T-helper 2 cell treated with Interferon-gamma antibody and Interleukin-4, amounts not matched to agents 5 μg/mL and 100 μg/mL, for 36 hours (primary cell): ENCODE measurements at regions not wholly inside any gene's neighbourhood (a gene's known extent, or its start where the extent isn't known, plus 50 kb on each side); places are given as distances from the start of the nearest gene placed in this dataset.

Experiments
- DNase-seq: peaks from one replicate; pipeline ENCODE4 v3.0.0; 2021; ENCODE audit warnings: low spot score
- H3K27ac Mint-ChIP-seq: one replicate; pipeline ENCODE4 v1.8.0; 2021; ENCODE audit warnings: mild to moderate bottlenecking, mixed read lengths
- H3K27me3 Mint-ChIP-seq: one replicate; pipeline ENCODE4 v1.8.0; 2021; ENCODE audit warnings: low read depth, mixed read lengths
- H3K36me3 Mint-ChIP-seq: one replicate; pipeline ENCODE4 v1.8.0; 2021; ENCODE audit warnings: low read depth, mixed read lengths
- H3K4me1 Mint-ChIP-seq: one replicate; pipeline ENCODE4 v1.8.0; 2021; ENCODE audit warnings: low read depth, mixed read lengths
- H3K4me3 Mint-ChIP-seq: one replicate; pipeline ENCODE4 v1.8.0; 2022; ENCODE audit warnings: mild to moderate bottlenecking, moderate library complexity, mixed read lengths
- H3K9me3 Mint-ChIP-seq: one replicate; pipeline ENCODE4 v1.8.0; 2021; ENCODE audit warnings: mixed read lengths

DNA sequence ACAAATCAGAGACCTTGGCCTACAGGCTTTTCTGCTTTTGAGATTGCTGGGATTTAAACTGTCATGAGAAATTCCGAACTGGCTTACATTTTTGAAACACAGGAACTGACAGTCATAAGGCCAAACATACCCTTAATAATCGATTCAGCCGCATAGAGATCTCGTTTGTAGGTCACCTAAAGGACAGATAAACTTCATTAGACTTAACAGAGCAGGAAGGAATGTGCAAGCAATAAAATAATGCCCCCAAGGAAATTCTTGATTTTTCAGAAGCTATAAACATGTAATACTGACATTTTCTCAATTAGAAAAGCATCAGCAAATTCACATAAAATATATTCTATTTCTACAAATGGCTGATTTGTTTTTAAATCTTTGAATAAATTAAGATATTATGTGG lies 120.0 kb downstream of the CRPPA start:
- no peaks in the 10 kb centered on the region for H3K36me3 Mint-ChIP-seq
- H3K27me3 Mint-ChIP-seq = no peaks in the 10 kb centered on the region
- no peaks in the 10 kb centered on the region for H3K9me3 Mint-ChIP-seq
- H3K4me3 Mint-ChIP-seq = no peak overlapping the region
- H3K27ac Mint-ChIP-seq = no peak overlapping the region
- H3K4me1 Mint-ChIP-seq = no peaks in the 10 kb centered on the region
- no peak for DNase-seq

DNA sequence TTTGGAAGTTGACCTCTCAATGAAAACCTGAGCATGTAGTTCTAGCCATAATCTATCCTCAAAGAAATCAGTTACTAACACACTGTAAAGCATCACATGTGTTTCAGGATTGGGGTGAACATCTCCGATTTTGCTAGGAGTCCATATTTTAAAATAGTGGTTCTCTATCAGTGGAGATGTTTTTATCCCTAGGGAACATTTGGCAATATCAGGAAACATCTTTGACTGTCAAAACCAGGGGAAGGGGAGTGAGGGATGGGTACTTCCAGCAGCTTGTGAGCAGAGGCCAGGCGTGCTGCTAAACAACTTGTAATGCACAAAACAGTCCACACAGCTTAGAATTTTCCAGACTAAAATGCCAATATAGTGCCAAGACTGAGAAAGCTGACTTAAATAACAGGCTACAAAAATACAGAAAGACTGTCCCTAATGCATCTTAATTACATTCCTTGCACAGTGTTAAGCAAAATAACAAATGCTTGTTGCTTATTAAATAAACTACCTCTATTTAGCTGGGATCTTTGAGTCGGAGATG lies 120.9 kb downstream of the CRPPA start:
- H3K9me3 Mint-ChIP-seq = no peaks in the 10 kb centered on the region
- H3K27ac Mint-ChIP-seq = no peak overlapping the region
- no peaks in the 10 kb centered on the region for H3K36me3 Mint-ChIP-seq
- H3K4me1 Mint-ChIP-seq = no peaks in the 10 kb centered on the region
- DNase-seq = no peak
- H3K4me3 Mint-ChIP-seq = no peak overlapping the region
- no peaks in the 10 kb centered on the region for H3K27me3 Mint-ChIP-seq

DNA sequence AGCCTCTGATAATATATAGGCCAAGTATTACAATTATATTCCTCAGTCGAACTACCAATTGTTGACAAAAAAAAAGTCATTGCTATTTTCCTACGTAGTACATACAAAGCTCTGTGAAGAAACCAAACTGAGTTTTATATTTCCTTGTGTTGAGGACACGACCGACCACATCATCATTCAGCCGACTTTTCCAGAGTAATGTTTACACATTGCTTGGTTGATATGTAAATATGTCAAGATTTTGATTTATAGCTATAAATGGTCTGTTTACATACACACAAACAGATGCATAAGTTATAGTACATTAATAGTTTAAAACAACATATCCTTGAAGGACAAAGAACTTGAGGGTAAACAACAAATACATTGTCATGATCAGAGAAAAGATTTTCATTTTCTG lies 121.5 kb downstream of the CRPPA start:
- Mint-ChIP-seq H3K4me1 (no peaks in the 10 kb centered on the region), H3K9me3 (no peaks in the 10 kb centered on the region), H3K27ac (no peak overlapping the region), H3K36me3 (no peaks in the 10 kb centered on the region), H3K27me3 (no peaks in the 10 kb centered on the region), H3K4me3 (no peak overlapping the region)
- DNase-seq = no peak

DNA sequence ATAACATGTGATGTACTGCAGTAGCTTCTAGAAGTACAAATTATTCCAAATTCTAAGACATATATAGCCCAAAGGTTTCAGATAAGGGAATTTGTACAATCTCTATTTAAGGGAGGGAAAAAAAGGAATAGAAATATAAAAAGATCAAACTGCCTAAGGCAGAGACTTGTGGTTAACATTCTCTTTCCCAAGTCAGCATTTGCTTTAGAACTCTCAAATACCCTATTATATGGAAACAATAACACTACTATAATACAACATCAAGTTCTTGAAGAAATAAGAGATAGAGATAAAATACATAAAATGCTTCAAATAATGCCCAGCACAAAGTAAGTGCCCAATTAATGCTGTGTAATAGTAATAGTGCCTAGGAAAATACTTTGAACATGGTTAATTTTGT lies 123.1 kb downstream of the CRPPA start:
- H3K27me3 Mint-ChIP-seq = no peaks in the 10 kb centered on the region

DNA sequence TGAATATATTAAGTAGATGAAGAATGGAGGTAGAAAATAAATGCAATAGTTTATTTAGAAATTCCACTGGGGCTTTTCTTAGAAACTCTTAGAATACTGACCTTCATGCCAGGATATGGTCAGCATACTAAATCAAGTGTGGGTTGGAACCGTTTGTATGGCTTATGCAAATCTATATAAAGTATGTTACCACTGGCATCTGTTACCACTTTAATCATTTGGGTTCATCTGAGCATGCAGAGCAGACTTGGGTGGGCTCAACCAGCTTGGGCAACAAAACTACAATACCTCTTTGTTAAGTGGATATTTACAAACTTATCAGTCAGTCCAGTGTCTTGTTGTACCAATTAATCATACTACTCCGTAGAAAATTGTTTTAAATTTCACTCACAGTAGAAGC lies 125.8 kb downstream of the CRPPA start:
- no peak overlapping the region for H3K27ac Mint-ChIP-seq
- no peaks in the 10 kb centered on the region for H3K27me3 Mint-ChIP-seq
- no peak overlapping the region for H3K4me3 Mint-ChIP-seq
- no peaks in the 10 kb centered on the region for H3K4me1 Mint-ChIP-seq
- no peak for DNase-seq
- H3K9me3 Mint-ChIP-seq = no peaks in the 10 kb centered on the region
- no peaks in the 10 kb centered on the region for H3K36me3 Mint-ChIP-seq

More for the DNA sequence above, 123.1 kb downstream of the CRPPA start:
- H3K4me3 Mint-ChIP-seq = no peak overlapping the region
- H3K27ac Mint-ChIP-seq = no peak overlapping the region
- DNase-seq = no peak
- H3K9me3 Mint-ChIP-seq = no peaks in the 10 kb centered on the region
- no peaks in the 10 kb centered on the region for H3K36me3 Mint-ChIP-seq
- H3K4me1 Mint-ChIP-seq = no peaks in the 10 kb centered on the region

DNA sequence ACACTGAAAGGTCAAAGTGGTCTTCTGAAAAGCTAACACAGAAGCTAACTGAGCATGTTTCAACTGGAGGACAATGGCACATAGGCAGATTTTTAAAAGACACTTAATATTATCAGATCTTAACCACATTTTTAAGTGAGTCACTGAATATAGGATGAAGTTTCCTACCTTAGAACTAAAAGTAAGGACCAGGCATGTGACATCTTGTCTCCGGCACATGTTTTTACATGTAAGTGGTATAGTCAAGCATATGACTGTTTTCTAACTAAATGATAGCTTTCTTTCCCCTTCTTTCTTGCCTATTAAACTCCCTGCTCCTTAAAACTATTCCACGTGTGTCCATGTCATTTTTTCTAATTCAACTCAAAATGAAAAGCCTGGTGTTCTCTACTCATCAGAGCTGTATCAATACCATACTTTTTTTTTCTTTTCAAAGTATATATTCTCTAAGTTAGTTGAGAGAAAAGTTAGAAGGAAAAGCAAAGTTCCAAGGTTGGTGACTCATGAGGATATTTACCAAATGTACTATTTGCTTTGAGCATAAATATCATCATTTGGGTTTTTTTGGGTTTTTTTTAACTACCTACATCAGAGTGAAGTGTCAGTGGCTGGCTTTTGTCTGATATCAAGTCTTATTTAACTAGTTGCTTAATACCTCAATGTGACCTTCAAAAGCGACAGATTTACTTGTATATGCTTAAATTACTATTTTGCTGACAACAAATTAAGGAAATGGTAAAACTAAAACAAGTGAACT lies 127.5 kb downstream of the CRPPA start:
- H3K27me3 Mint-ChIP-seq = no peaks in the 10 kb centered on the region
- no peaks in the 10 kb centered on the region for H3K9me3 Mint-ChIP-seq
- no peak for DNase-seq
- H3K4me1 Mint-ChIP-seq = no peaks in the 10 kb centered on the region
- no peak overlapping the region for H3K27ac Mint-ChIP-seq
- no peaks in the 10 kb centered on the region for H3K36me3 Mint-ChIP-seq
- no peak overlapping the region for H3K4me3 Mint-ChIP-seq

DNA sequence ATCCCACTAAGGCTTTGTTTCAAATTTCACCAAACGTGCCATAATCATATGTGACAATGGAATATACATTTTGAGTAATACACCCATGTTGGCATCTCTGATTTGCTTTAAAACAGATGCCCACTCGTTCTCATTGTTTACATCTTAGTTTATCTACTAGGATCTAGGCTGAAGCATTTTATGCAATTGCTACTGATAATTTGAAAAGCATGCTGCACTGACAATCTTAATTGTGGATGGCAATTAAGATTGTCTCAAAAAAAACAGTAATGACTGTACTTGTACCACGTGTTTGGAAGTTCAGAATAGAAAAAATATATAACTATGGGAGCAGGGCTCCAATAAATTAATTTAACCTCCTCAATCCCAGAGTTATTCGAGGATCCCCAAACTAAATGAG lies 136.8 kb downstream of the CRPPA start:
- Mint-ChIP-seq H3K9me3 (no peaks in the 10 kb centered on the region), H3K27me3 (no peaks in the 10 kb centered on the region), H3K4me3 (no peak overlapping the region), H3K4me1 (no peaks in the 10 kb centered on the region), H3K36me3 (no peaks in the 10 kb centered on the region), H3K27ac (no peak overlapping the region)
- DNase-seq = no peak

DNA sequence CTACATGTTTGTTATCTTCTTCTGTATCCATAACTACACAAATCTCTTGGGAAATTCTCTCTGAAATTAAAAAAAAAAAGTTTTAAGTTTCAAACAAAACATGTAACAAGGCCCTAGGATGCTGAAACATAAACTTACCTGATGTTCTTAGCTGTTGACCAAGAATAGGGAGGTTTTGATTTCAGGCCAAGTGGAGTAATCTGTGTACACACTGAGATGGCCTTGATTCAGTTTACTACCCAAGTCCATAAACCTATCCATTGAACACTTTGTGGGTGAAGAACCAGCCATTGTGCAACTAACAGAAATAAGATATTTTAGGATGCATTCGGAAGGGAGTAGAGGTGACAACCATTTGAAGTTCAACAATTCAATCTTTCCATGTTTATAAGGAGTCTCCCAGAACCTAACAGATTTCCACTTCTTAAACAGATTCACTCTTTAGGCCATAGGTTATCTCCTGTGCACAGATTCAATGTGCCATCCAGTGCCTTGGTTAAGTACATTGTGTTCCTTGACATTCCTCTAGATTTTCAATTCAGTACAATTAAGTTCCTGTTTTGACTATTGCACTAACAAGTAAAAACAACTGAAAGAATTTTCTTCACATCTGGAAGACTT lies 143.1 kb downstream of the CRPPA start:
- DNase-seq = no peak
- Mint-ChIP-seq H3K9me3 (no peaks in the 10 kb centered on the region), H3K27ac (no peak overlapping the region), H3K4me3 (no peak overlapping the region), H3K36me3 (no peaks in the 10 kb centered on the region), H3K4me1 (no peaks in the 10 kb centered on the region), H3K27me3 (no peaks in the 10 kb centered on the region)

DNA sequence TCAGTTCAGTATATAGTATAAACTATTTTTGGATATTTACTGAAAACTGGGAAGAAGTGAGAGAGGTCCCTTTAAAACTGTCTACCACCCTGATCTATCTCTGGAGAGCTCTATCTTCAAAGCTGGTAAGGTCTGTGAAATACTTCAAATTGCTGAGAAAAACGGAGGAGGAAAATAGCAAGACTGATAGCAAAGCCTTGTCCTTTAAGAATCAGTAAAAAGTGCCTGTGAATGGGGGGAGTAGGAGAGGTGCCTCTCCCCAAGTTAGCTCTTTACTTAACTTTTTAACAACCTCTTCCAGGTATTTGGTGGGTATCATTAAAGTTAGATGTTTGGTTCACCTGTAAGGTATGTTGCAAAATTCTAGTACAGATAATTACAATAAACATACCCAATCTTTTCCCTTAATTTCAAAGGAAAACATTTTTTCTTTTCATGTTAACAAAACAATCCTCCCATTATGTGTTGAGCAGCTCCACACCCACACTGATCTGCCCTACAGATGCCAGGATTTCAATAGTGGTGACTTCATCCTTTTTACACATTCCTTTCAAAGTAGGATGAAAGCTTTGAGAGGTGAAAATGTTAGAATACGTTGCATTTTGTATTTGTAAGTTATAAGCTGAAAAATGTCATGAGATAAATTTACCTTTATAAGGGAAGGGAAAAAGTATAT lies 149.2 kb downstream of the CRPPA start:
- no peaks in the 10 kb centered on the region for H3K36me3 Mint-ChIP-seq
- peaks cover 3% of the 10 kb centered on the region for H3K27me3 Mint-ChIP-seq
- no peak overlapping the region for H3K27ac Mint-ChIP-seq

DNA sequence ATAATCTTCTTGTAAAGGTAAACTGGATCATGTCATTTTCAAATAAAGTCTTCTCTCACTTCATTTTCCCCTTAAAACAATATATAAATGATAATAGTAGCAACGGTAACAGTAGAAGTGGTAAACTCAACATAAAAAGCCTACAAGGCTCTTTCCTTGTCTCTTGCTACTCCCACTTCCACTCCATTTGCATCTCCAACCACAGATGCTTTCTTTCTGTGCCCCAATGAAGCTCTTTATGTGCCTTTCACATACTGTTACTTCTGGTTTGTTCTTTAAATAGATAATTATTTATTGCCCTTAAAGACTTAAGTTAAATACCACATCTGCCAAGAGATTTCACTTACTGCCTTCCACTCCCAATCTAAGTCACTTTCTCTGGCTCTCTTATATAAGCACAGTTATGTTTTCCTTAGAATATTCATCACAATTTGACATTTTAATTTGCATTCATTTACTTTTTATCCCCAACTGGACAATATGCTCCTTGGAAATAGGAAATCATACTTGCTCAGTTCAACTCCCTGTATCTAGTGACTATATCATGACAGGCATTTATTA lies 149.9 kb downstream of the CRPPA start:
- H3K27me3 Mint-ChIP-seq = peaks cover 3% of the 10 kb centered on the region
- no peak for DNase-seq
- no peak overlapping the region for H3K4me3 Mint-ChIP-seq
- H3K36me3 Mint-ChIP-seq = no peaks in the 10 kb centered on the region
- no peaks in the 10 kb centered on the region for H3K9me3 Mint-ChIP-seq
- H3K4me1 Mint-ChIP-seq = peaks cover 8% of the 10 kb centered on the region
- H3K27ac Mint-ChIP-seq = no peak overlapping the region

More for the DNA sequence above, 149.2 kb downstream of the CRPPA start:
- Mint-ChIP-seq H3K4me1 (peaks cover 8% of the 10 kb centered on the region), H3K9me3 (no peaks in the 10 kb centered on the region), H3K4me3 (no peak overlapping the region)
- no peak for DNase-seq

DNA sequence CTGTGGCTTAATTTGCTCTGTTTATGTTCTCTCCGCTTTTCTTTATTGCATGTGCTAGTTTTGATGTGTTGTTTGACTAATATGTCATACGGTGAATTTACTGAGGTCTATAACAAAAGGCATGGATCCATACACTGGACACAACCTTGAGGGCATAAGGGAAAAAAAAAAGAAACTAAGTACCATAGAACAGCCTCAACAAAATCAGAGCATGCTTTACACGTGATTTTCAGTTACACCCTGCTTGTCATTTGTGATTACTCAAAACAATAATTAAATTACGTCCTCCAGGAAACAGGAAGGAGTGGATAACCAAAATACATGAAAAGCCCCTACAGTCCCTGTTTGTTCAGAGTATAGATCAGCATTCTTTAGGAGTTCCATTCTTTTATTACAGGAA lies 150.5 kb downstream of the CRPPA start:
- no peaks in the 10 kb centered on the region for H3K9me3 Mint-ChIP-seq
- no peak overlapping the region for H3K27ac Mint-ChIP-seq
- DNase-seq = no peak
- no peaks in the 10 kb centered on the region for H3K36me3 Mint-ChIP-seq
- H3K27me3 Mint-ChIP-seq = peaks cover 3% of the 10 kb centered on the region
- peaks cover 8% of the 10 kb centered on the region for H3K4me1 Mint-ChIP-seq
- no peak overlapping the region for H3K4me3 Mint-ChIP-seq

DNA sequence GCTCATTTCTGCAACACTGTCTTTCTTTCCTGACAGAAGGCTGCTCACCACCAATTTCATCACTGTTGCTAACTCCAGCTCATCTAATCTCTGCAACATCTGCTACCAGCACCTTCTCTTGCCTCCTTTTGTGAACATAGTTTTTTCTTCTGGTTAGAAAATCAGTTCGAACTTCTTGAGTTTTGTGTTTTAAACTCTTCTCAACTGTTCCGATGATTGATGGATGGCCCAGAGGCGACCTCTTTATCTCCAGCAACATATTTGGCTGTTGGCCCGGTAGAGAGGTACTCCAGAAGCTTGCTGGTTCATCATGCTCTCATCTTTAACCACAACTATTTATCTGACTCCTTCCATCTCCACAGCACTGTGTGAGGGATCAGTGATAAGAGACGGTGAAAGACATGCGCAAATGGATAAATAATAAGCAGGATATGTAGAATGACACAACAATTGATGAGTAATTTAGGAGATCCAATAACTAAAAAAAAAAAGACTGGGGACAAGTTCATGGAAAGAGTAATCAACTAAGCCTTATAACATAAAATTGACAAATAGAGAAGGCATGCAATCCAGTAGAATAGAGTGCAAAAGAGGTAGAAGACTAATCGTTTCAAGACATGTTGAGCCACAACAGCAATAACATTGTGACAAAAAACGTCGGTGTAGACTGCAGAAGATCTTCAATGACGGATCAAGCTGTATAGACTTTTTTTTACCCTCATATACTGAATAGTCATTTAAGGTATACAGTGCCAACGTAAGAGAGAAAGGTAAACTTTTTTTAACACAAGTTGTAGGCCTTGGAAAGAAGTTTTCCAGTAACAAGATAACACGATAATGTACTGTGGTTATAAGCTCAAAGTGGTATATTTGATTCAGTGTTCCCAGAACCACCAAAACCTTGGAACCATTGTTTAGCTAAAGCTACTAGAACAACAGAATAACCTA lies 152.2 kb downstream of the CRPPA start:
- peak; percentile 7 for DNase-seq
- Mint-ChIP-seq H3K4me3 (peak overlapping the region; percentile 15), H3K4me1 (peaks cover 8% of the 10 kb centered on the region), H3K36me3 (no peaks in the 10 kb centered on the region), H3K27me3 (peaks cover 3% of the 10 kb centered on the region), H3K27ac (peak overlapping the region; percentile 21), H3K9me3 (no peaks in the 10 kb centered on the region)
